ENCODE measurements at regions not wholly inside any gene's neighbourhood (a gene's known extent, or its start where the extent isn't known, plus 50 kb on each side); places are given as distances from the start of the nearest gene placed in this dataset.

GRCh38 chr20:50286609-50287008, 96.0 kb downstream of the CEBPB start:
- DNase-seq, result no peak

- DNase-seq, result no peak
Observed at GRCh38 chr20:50287512-50287911, 96.9 kb downstream of the CEBPB start.

- no peak for DNase-seq
Observed at GRCh38 chr20:50288128-50288623, 97.5 kb downstream of the CEBPB start.

- no peak for DNase-seq
Observed at GRCh38 chr20:50289581-50289980, 99.0 kb downstream of the CEBPB start.

- DNase-seq, result no peak
Observed at GRCh38 chr20:50290112-50290511, 99.5 kb downstream of the CEBPB start.

- DNase-seq, result no peak
Observed at GRCh38 chr20:50290808-50291207, 100.2 kb downstream of the CEBPB start.

- no peak for DNase-seq
Observed at GRCh38 chr20:50291254-50292078, 100.8 kb downstream of the CEBPB start.

GRCh38 chr20:50292079-50292590, 101.5 kb downstream of the CEBPB start:
- no peak for DNase-seq

GRCh38 chr20:50292591-50293283, 102.1 kb downstream of the CEBPB start:
- DNase-seq, result no peak

GRCh38 chr20:50293284-50294139, 102.9 kb downstream of the CEBPB start:
- no peak for DNase-seq

- DNase-seq, result no peak
Observed at GRCh38 chr20:50294164-50295088, 103.8 kb downstream of the CEBPB start.

- DNase-seq, result no peak
Observed at GRCh38 chr20:50295345-50295744, 104.7 kb downstream of the CEBPB start.

GRCh38 chr20:50295762-50296449, 105.3 kb downstream of the CEBPB start:
- DNase-seq, result no peak

GRCh38 chr20:50296450-50297375, 106.1 kb downstream of the CEBPB start:
- no peak for DNase-seq

GRCh38 chr20:50297498-50298376, 107.1 kb downstream of the CEBPB start:
- DNase-seq, result no peak

- no peak for DNase-seq
Observed at GRCh38 chr20:50298554-50299324, 108.1 kb downstream of the CEBPB start.

- DNase-seq, result no peak
Observed at GRCh38 chr20:50299325-50299629, 108.6 kb downstream of the CEBPB start.

GRCh38 chr20:50301165-50301564, 110.5 kb downstream of the CEBPB start:
- DNase-seq, result no peak
